GM12865 (cell line): ENCODE measurements at regions not wholly inside any gene's neighbourhood (a gene's known extent, or its start where the extent isn't known, plus 50 kb on each side); places are given as distances from the start of the nearest gene placed in this dataset.

Experiments
- DNase-seq: peaks from one replicate; pipeline ENCODE4 v3.0.0; 2010; ENCODE audit warnings: low read depth
- H3K4me3 ChIP-seq: 2 replicates; pipeline ENCODE4 v1.5.1; 2011; ENCODE audit warnings: mild to moderate bottlenecking, low read depth, low read length, control low read depth
- TF ChIP-seq, protein P1 (sequence below): IDR thresholded peaks from 2 replicates; pipeline ENCODE4 v1.5.1; 2011; ENCODE audit warnings: low read length, control low read depth, low read depth, inconsistent platforms; ENCODE audit not compliant: insufficient read depth; ENCODE audit errors: missing control alignments

DNA sequence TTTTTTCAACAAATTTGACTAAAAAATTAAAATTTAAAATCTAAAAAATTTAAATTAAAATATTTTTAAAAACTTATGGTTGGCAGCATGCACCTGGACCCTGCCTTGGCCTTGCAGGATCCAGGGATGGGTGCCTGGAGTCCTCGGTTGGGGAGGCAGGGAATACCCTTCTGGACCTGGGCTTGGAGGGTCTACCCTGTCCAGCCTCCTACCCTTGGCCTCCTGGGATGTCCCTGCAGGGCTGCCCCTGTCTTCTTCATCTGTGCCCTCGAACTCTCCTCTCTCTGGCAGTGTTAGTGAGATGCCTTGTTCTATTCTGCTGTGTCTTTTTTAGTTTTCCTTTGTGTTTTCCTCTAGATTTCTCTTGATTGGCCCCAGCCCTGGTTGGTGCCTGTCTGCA is 68.9 kb upstream of the HAAO start:
- TF ChIP-seq, protein P1, sequence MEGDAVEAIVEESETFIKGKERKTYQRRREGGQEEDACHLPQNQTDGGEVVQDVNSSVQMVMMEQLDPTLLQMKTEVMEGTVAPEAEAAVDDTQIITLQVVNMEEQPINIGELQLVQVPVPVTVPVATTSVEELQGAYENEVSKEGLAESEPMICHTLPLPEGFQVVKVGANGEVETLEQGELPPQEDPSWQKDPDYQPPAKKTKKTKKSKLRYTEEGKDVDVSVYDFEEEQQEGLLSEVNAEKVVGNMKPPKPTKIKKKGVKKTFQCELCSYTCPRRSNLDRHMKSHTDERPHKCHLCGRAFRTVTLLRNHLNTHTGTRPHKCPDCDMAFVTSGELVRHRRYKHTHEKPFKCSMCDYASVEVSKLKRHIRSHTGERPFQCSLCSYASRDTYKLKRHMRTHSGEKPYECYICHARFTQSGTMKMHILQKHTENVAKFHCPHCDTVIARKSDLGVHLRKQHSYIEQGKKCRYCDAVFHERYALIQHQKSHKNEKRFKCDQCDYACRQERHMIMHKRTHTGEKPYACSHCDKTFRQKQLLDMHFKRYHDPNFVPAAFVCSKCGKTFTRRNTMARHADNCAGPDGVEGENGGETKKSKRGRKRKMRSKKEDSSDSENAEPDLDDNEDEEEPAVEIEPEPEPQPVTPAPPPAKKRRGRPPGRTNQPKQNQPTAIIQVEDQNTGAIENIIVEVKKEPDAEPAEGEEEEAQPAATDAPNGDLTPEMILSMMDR = no peak
- no peak overlapping the region for H3K4me3 ChIP-seq
- DNase-seq = no peak

DNA sequence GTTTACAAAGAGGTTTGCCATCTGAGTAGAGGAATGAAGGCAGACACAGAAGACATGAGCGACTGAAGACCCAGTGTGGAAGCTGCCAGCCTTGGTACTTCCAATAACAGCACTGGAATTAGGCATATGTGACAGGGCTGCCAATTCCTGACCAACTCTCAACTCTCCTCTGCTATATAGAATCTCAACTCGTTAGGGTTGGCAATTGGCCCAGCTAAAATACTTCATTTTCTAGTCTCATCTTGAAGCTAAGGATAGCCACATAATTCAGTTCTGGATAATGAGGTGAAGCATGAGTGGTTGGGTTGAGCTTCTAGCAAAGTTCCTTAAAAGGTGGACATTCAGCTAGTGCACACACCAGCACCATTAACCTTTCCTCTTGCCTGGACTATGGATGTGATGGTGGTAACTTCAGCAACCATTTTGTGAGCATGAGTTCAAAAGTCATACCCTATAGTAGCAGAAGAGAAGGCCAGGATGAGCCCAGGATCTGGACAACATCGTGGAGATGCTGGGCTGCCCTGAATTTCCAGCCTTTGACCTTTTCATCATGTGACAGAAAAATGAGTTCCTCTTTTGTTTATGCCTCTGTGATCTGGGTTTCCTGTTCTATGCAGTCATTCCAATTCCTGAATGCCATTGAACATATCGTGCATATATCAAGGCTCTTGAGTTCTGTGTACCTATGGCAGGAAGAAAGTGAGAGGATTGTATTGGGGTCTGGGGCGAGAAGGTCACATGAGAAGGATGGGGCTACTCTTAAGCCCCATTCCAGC is 68.1 kb upstream of the HAAO start:
- DNase-seq = no peak
- H3K4me3 ChIP-seq = no peak overlapping the region
- TF ChIP-seq, protein P1 = no peak

DNA sequence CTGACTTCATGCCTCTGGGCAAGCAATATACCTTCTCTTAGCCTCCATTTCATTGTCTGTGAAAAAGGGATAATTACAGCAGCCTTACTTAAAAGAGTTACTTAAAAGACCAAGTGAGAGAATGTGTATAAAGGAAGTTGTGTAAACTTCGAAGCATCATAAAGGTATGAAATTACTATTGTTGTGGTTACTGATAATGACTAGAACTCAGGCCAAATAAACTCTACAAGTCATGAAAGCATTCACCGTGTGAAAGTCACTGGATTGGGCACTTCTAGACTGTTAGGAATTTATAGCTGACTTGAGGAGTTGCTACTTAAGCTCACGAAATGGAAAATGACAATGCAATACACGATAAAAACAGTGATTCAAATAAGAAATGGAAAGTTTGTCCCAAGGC is 67.4 kb upstream of the HAAO start:
- no peak overlapping the region for H3K4me3 ChIP-seq
- DNase-seq = no peak
- TF ChIP-seq, protein P1 = no peak

DNA sequence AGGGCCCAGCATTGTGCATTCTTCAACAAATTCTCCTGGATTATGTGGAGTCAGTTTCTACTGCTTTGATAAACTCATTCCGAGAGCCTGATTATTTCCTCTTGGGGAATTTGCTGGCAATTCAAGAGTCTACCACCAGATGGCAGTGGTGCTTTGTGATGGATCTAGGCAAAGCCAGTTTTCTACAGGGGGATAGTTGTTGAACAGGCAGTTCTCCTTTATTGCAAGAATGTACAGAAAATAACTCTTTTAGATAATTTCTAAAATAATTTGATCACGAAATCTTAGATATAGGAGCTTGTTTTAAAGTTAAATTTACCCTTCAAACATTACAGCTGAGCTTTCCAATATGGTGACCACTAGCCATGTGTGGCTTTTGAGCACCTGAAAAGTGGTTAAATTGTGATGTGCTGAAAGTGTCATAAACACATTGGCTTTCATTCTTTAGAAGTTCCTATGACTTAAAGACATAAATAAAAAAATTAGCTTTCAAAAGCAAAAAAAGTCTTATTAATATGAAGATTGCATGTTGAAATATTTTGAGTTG is 66.7 kb upstream of the HAAO start:
- TF ChIP-seq, protein P1 = peak; percentile 84
- no peak overlapping the region for H3K4me3 ChIP-seq
- DNase-seq = peak; percentile 77

DNA sequence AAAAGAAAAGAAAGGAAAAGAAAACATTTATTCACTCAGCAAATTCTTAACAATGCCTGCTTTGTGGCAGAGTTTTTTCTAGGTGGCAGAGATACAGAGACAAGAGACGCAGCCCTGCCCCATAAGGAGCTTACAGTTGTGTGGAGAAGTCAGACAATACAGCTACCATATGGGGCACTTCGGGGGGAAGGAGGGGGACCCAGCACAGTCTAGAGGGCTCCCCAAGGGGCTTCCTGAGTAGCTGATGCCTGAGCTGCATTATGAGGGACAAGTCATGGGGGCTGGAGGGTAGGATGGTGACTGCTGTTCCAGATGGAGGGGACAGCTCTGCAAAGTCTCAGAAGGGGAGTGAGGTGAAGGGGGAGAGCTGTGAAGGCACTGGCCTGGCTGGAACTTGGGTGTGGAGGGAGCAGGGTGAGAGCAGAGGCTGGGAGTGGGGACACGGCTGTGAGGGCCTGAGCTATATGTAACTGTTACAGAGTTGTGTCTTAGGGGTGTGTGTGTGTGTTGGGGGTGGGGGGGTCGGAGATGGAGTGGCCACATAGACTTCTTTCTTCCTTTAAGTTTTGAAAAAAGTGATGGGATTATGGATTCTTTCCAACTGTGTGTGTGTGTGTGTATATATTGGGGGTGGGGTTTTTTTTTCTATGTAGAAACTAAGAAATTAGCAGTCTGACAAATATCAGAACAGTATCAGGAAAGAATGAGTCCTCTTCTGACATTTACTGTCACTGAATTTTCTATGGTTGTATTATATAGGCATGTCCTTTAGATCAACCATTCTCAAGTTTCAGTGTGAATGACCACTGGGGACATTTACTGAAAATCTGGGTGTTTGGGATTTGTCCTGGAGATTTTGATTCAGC is 66.0 kb upstream of the HAAO start:
- no peak for DNase-seq
- TF ChIP-seq, protein P1 = no peak
- no peak overlapping the region for H3K4me3 ChIP-seq

DNA sequence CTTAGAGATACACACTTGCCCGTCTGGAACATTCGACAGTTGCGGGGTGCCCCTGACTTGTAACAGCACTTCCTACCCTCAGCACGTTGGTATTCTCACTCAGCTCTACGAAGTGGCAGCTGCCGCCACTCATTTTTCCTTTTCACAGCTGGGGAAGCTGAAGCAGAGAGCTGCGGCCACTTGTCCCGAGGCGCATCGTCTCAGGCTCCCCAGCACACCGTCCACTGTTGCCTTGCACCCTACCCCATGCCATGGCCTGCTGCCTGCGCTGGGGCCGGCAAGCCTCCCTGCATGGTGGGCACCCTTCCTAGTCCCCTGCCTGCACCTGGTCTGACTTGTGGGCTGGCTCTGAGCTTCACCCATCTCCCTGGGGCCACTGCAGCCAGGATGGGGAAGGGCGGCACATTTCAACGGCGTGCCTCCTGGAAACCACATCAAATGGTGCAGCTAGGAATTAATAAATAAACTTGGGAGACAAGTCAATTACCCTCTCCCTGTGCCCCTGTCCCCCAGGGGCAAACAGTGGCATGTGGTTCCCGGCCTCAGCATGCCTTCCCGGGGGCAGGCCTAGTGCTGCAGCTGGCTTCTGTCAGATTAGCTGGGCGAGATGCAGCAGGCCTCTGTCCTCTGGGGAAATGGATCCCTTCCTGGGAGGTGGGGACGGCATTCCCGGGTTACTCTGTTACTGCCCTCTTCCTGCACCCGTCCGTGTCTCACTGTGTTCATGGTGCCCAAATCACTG is 64.7 kb upstream of the HAAO start:
- TF ChIP-seq, protein P1 = no peak
- no peak overlapping the region for H3K4me3 ChIP-seq
- no peak for DNase-seq
